CMK (cell line): ENCODE measurements at regions not wholly inside any gene's neighbourhood (a gene's known extent, or its start where the extent isn't known, plus 50 kb on each side); places are given as distances from the start of the nearest gene placed in this dataset.
"Not testable (repeated sequence)": the region's sequence is repeated elsewhere in the genome, so short reads cannot be mapped to it uniquely, and the experiment has no call there.

Experiments
- DNase-seq: peaks from one replicate; pipeline ENCODE4 v3.0.0-alpha.2; 2010; ENCODE audit warnings: low read depth

- no peak for DNase-seq
These were observed 103.1 kb upstream of the PLEKHG1 start for GRCh38 chr6:150496629-150497028.

- DNase-seq: no peak
These were observed 99.8 kb upstream of the PLEKHG1 start for GRCh38 chr6:150499882-150500312.

GRCh38 chr6:150500568-150500967 is 99.1 kb upstream of the PLEKHG1 start:
- not testable (repeated sequence) for DNase-seq

GRCh38 chr6:150503041-150503440 is 96.6 kb upstream of the PLEKHG1 start:
- DNase-seq: no peak

GRCh38 chr6:150503586-150504339 is 95.9 kb upstream of the PLEKHG1 start:
- no peak for DNase-seq

- not testable (repeated sequence) for DNase-seq
These were observed 92.3 kb upstream of the PLEKHG1 start for GRCh38 chr6:150507361-150507760.

GRCh38 chr6:150510576-150510975 is 89.1 kb upstream of the PLEKHG1 start:
- no peak for DNase-seq

GRCh38 chr6:150511313-150511712 is 88.4 kb upstream of the PLEKHG1 start:
- no peak for DNase-seq

GRCh38 chr6:150514806-150515380 is 84.8 kb upstream of the PLEKHG1 start:
- DNase-seq: no peak

- no peak for DNase-seq
These were observed 83.5 kb upstream of the PLEKHG1 start for GRCh38 chr6:150516199-150516598.

- no peak for DNase-seq
These were observed 82.5 kb upstream of the PLEKHG1 start for GRCh38 chr6:150517175-150517574.

GRCh38 chr6:150521482-150521881 is 78.2 kb upstream of the PLEKHG1 start:
- no peak for DNase-seq

GRCh38 chr6:150523216-150523615 is 76.5 kb upstream of the PLEKHG1 start:
- not testable (repeated sequence) for DNase-seq

GRCh38 chr6:150525300-150525699 is 74.4 kb upstream of the PLEKHG1 start:
- no peak for DNase-seq

GRCh38 chr6:150527100-150527499 is 72.6 kb upstream of the PLEKHG1 start:
- DNase-seq: no peak

- peak; percentile 14 for DNase-seq
These were observed 70.9 kb upstream of the PLEKHG1 start for GRCh38 chr6:150528648-150529285.

GRCh38 chr6:150529646-150530045 is 70.0 kb upstream of the PLEKHG1 start:
- no peak for DNase-seq

- no peak for DNase-seq
These were observed 67.7 kb upstream of the PLEKHG1 start for GRCh38 chr6:150531957-150532356.

GRCh38 chr6:150534553-150534952 is 65.1 kb upstream of the PLEKHG1 start:
- DNase-seq: no peak

GRCh38 chr6:150535151-150535804 is 64.4 kb upstream of the PLEKHG1 start:
- no peak for DNase-seq

- no peak for DNase-seq
These were observed 63.9 kb upstream of the PLEKHG1 start for GRCh38 chr6:150535818-150536220.

GRCh38 chr6:150536835-150537234 is 62.9 kb upstream of the PLEKHG1 start:
- DNase-seq: no peak

GRCh38 chr6:150537491-150537890 is 62.2 kb upstream of the PLEKHG1 start:
- no peak for DNase-seq
